GM23248 (cell line): ENCODE measurements at regions not wholly inside any gene's neighbourhood (a gene's known extent, or its start where the extent isn't known, plus 50 kb on each side); places are given as distances from the start of the nearest gene placed in this dataset.

ENCODE experiments used
- DNase-seq: peaks from one replicate; pipeline ENCODE4 v3.0.0-alpha.2; 2015
- H2AFZ ChIP-seq: fragments of 200-600 bp; sonication (generic); 2 replicates; pipeline ENCODE4 v1.6.1; 2016; ENCODE audit warnings: antibody characterized with exemption
- H3F3A ChIP-seq: fragments of 200-600 bp; sonication (generic); 2 replicates; pipeline ENCODE4 v1.6.1; 2016; ENCODE audit warnings: mild to moderate bottlenecking, antibody characterized with exemption, mixed run types; ENCODE audit not compliant: insufficient read depth
- H3K27ac ChIP-seq: fragments of 200-600 bp; sonication (generic); 2 replicates; pipeline ENCODE4 v1.5.1; 2016; ENCODE audit warnings: mild to moderate bottlenecking
- H3K27me3 ChIP-seq: fragments of 200-600 bp; sonication (generic); replicated peaks from 2 replicates; pipeline ENCODE4 v1.6.1; 2016; ENCODE audit warnings: mild to moderate bottlenecking; ENCODE audit not compliant: insufficient read depth
- H3K36me3 ChIP-seq: fragments of 200-600 bp; sonication (generic); 2 replicates; pipeline ENCODE4 v1.6.1; 2016; ENCODE audit warnings: low read depth, mild to moderate bottlenecking
- H3K4me1 ChIP-seq: fragments of 200-600 bp; sonication (generic); 2 replicates; pipeline ENCODE4 v1.6.1; 2016; ENCODE audit warnings: mild to moderate bottlenecking; ENCODE audit not compliant: insufficient read depth
- H3K4me2 ChIP-seq: fragments of 200-600 bp; sonication (generic); one replicate; pipeline ENCODE4 v1.6.1; 2016; ENCODE audit warnings: mild to moderate bottlenecking; ENCODE audit not compliant: unreplicated experiment
- H3K4me3 ChIP-seq: fragments of 200-600 bp; sonication (generic); 2 replicates; pipeline ENCODE4 v1.5.1; 2016; ENCODE audit warnings: mild to moderate bottlenecking
- H3K79me2 ChIP-seq: fragments of 200-600 bp; sonication (generic); 2 replicates; pipeline ENCODE4 v1.6.1; 2016; ENCODE audit warnings: mild to moderate bottlenecking; ENCODE audit not compliant: insufficient read depth
- H3K9ac ChIP-seq: fragments of 200-600 bp; sonication (generic); 2 replicates; pipeline ENCODE4 v1.6.1; 2016; ENCODE audit warnings: mild to moderate bottlenecking
- H3K9me2 ChIP-seq: fragments of 200-600 bp; sonication (generic); 2 replicates; pipeline ENCODE4 v1.6.1; 2016; ENCODE audit warnings: mixed run types, mild to moderate bottlenecking, moderate library complexity; ENCODE audit not compliant: insufficient read depth
- H3K9me3 ChIP-seq: fragments of 200-600 bp; sonication (generic); one replicate; pipeline ENCODE4 v1.6.1; 2017; ENCODE audit warnings: low read depth
- H4K20me1 ChIP-seq: fragments of 200-600 bp; sonication (generic); 2 replicates; pipeline ENCODE4 v1.6.0; 2016; ENCODE audit not compliant: insufficient read depth
- EZH2 ChIP-seq: fragments of 200-600 bp; sonication (generic); IDR thresholded peaks from 2 replicates; pipeline ENCODE4 v1.6.1; 2018; ENCODE audit warnings: antibody characterized with exemption, mild to moderate bottlenecking; ENCODE audit not compliant: insufficient read depth, poor library complexity, severe bottlenecking
- EZH2phosphoT487 ChIP-seq: fragments of 200-600 bp; sonication (generic); IDR thresholded peaks from 2 replicates; pipeline ENCODE4 v1.6.1; 2018; ENCODE audit warnings: antibody characterized with exemption, moderate library complexity, mild to moderate bottlenecking, low read depth; ENCODE audit not compliant: insufficient read depth
- WGBS, 2 experiments: methylation state at CpG; one replicate each; pipeline ENCODE4 v1.1.6; 2015 to 2017; ENCODE audit warnings: low lambda C conversion rate in 2 of 2, low coverage in 1 of 2; ENCODE audit errors: missing lambda C conversion rate in 2 of 2; 5-methylcytosine and 5-hydroxymethylcytosine counted together
- in situ Hi-C: fragments of 300-500 bp; cut with MboI; formaldehyde crosslinking; loops from 2 replicates; pipeline ENCODE4 v1.15.0; 2020

GRCh38 chr2:10190255-10190654, 67.7 kb downstream of the RRM2 start:
- H3K4me3 ChIP-seq = no peak overlapping the region
- H4K20me1 ChIP-seq = no peaks in the 10 kb centered on the region
- DNase-seq = no peak
- WGBS, 2 experiments = 90 to 100% methylated on average over 3 of the region's 3 CpGs
- no peaks in the 10 kb centered on the region for H3K9me3 ChIP-seq
- H3K36me3 ChIP-seq = no peaks in the 10 kb centered on the region
- no peak for TF ChIP-seq EZH2phosphoT487
- no peak for TF ChIP-seq EZH2
- H3K27me3 ChIP-seq = no peaks in the 10 kb centered on the region
- H3K9me2 ChIP-seq = no peaks in the 10 kb centered on the region
- H3K4me1 ChIP-seq = peaks cover 8% of the 10 kb centered on the region; the same call in 1 of the 2 replicates
- in situ Hi-C loops = no loop called here
- no peak overlapping the region for H2AFZ ChIP-seq
- peaks cover 9% of the 10 kb centered on the region; the same call in 1 of the 2 replicates for H3F3A ChIP-seq
- no peak overlapping the region for H3K9ac ChIP-seq
- no peak overlapping the region for H3K27ac ChIP-seq
- no peaks in the 10 kb centered on the region for H3K79me2 ChIP-seq
- no peak overlapping the region for H3K4me2 ChIP-seq

- WGBS, 2 experiments = 85 to 87% methylated on average over 10 of the region's 10 CpGs
- H3K4me2 ChIP-seq = no peak overlapping the region
- no peak for TF ChIP-seq EZH2
Observed at GRCh38 chr2:10190737-10191532, 68.4 kb downstream of the RRM2 start.

GRCh38 chr2:10191554-10191953, 69.0 kb downstream of the RRM2 start:
- no peak overlapping the region for H3K27ac ChIP-seq
- no peaks in the 10 kb centered on the region for H4K20me1 ChIP-seq
- WGBS, 2 experiments = 98% methylated on average over 13 to 14 of the region's 14 CpGs
- H3K36me3 ChIP-seq = no peaks in the 10 kb centered on the region
- H3K9me3 ChIP-seq = no peaks in the 10 kb centered on the region
- no peak for DNase-seq
- H3K79me2 ChIP-seq = no peaks in the 10 kb centered on the region
- in situ Hi-C loops = no loop called here
- H3K27me3 ChIP-seq = no peaks in the 10 kb centered on the region
- H3K4me3 ChIP-seq = no peak overlapping the region
- peaks cover 4% of the 10 kb centered on the region; the same call in 1 of the 2 replicates for H3F3A ChIP-seq
- peaks cover 8% of the 10 kb centered on the region; the same call in 1 of the 2 replicates for H3K4me1 ChIP-seq
- H3K4me2 ChIP-seq = no peak overlapping the region
- no peaks in the 10 kb centered on the region for H3K9me2 ChIP-seq
- H3K9ac ChIP-seq = no peak overlapping the region
- no peak overlapping the region for H2AFZ ChIP-seq
- TF ChIP-seq EZH2 (no peak), EZH2phosphoT487 (no peak)

More at GRCh38 chr2:10190737-10191532, 68.4 kb downstream of the RRM2 start:
- Histone ChIP-seq H3K27ac (no peak overlapping the region), H2AFZ (no peak overlapping the region), H4K20me1 (no peaks in the 10 kb centered on the region), H3K9ac (no peak overlapping the region), H3K9me3 (no peaks in the 10 kb centered on the region), H3K9me2 (no peaks in the 10 kb centered on the region), H3K27me3 (no peaks in the 10 kb centered on the region), H3K79me2 (no peaks in the 10 kb centered on the region), H3K4me1 (peaks cover 8% of the 10 kb centered on the region; the same call in 1 of the 2 replicates), H3K36me3 (no peaks in the 10 kb centered on the region), H3K4me3 (no peak overlapping the region), H3F3A (peaks cover 4% of the 10 kb centered on the region; the same call in 1 of the 2 replicates)
- no peak for DNase-seq
- in situ Hi-C loops = no loop called here

- TF ChIP-seq EZH2phosphoT487 (no peak), EZH2 (no peak)
- H3K36me3 ChIP-seq = no peaks in the 10 kb centered on the region
- peaks cover 4% of the 10 kb centered on the region; the same call in 1 of the 2 replicates for H3F3A ChIP-seq
- H4K20me1 ChIP-seq = no peaks in the 10 kb centered on the region
- DNase-seq = no peak
- H3K27me3 ChIP-seq = no peaks in the 10 kb centered on the region
- in situ Hi-C loops = no loop called here
- no peak overlapping the region for H3K27ac ChIP-seq
- H3K9me2 ChIP-seq = no peaks in the 10 kb centered on the region
- H3K9ac ChIP-seq = no peak overlapping the region
- no peak overlapping the region for H3K4me3 ChIP-seq
- H3K4me2 ChIP-seq = no peak overlapping the region
- H3K79me2 ChIP-seq = no peaks in the 10 kb centered on the region
- peaks cover 8% of the 10 kb centered on the region; the same call in 1 of the 2 replicates for H3K4me1 ChIP-seq
- no peaks in the 10 kb centered on the region for H3K9me3 ChIP-seq
- 95 to 96% methylated on average over 10 of the region's 10 CpGs for WGBS, 2 experiments
- H2AFZ ChIP-seq = no peak overlapping the region
Observed at GRCh38 chr2:10192392-10193015, 70.0 kb downstream of the RRM2 start.
